ENCODE measurements at regions not wholly inside any gene's neighbourhood (a gene's known extent, or its start where the extent isn't known, plus 50 kb on each side); places are given as distances from the start of the nearest gene placed in this dataset.

DNA sequence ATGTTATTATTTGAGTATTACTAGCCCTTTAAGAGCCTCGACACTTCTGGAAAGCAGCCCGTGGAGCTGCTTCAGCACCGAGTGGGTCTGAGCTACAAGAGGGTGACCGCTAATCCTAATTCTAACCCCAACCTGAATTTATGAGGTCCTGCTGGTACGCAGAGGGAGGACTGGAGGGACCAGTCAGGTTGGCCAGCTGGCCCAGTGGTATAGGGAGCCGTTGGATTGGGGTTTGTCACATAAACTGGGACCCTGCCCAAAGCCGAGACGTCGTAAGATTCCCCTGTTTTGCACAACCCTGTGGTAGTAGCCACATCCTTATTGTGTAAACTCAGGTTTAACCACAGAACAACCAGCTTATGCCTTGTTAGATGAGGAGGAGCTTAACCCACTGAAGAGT, 60.8 kb upstream of the F3 start:
- H3K4me3 ChIP-seq (ENCODE audit: low read depth, low read length, poor library complexity, severe bottlenecking), result no peak overlapping the region
- intact Hi-C loops (cut with micrococcal nuclease; ENCODE audit: unreplicated experiment), result no loop called here
- no TSS peak for BruUV-seq (replicated peaks)
- POLR2A ChIA-PET (ENCODE audit: low non-redundant PET), result no interaction called here
- CTCF ChIA-PET, result no interaction called here
- no peak overlapping the region for H3K27ac ChIP-seq (ENCODE audit: low read depth, low read length, poor library complexity, severe bottlenecking)
- no peaks in the 10 kb centered on the region for H3K27me3 ChIP-seq (replicated peaks; ENCODE audit: insufficient read depth, low read depth, low read length, poor library complexity)
- TF ChIP-seq EZH2 (IDR thresholded peaks at IDR 0.05; ENCODE audit: borderline replicate concordance, low read depth, low read length, poor library complexity, severe bottlenecking), result no peak
- TF ChIP-seq, protein P1, sequence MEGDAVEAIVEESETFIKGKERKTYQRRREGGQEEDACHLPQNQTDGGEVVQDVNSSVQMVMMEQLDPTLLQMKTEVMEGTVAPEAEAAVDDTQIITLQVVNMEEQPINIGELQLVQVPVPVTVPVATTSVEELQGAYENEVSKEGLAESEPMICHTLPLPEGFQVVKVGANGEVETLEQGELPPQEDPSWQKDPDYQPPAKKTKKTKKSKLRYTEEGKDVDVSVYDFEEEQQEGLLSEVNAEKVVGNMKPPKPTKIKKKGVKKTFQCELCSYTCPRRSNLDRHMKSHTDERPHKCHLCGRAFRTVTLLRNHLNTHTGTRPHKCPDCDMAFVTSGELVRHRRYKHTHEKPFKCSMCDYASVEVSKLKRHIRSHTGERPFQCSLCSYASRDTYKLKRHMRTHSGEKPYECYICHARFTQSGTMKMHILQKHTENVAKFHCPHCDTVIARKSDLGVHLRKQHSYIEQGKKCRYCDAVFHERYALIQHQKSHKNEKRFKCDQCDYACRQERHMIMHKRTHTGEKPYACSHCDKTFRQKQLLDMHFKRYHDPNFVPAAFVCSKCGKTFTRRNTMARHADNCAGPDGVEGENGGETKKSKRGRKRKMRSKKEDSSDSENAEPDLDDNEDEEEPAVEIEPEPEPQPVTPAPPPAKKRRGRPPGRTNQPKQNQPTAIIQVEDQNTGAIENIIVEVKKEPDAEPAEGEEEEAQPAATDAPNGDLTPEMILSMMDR (conservative IDR thresholded peaks at IDR 0.05; ENCODE audit: low read depth, low read length), result no peak
- no peaks in the 10 kb centered on the region for H3K36me3 ChIP-seq (ENCODE audit: insufficient read depth, low read length, poor library complexity, severe bottlenecking)
- no peak for DNase-seq (ENCODE audit: low spot score)
- no peaks in the 10 kb centered on the region for H3K9me3 ChIP-seq (ENCODE audit: low read depth, low read length, poor library complexity, severe bottlenecking)
- peaks cover 9% of the 10 kb centered on the region for H3K4me1 ChIP-seq (ENCODE audit: insufficient read depth, low read length, poor library complexity, severe bottlenecking)

- POLR2A ChIA-PET (ENCODE audit: low non-redundant PET), result no interaction called here
- CTCF ChIA-PET, result no interaction called here
- Histone ChIP-seq H3K9me3 (ENCODE audit: low read depth, low read length, poor library complexity, severe bottlenecking) (no peaks in the 10 kb centered on the region), H3K36me3 (ENCODE audit: insufficient read depth, low read length, poor library complexity, severe bottlenecking) (no peaks in the 10 kb centered on the region), H3K4me3 (ENCODE audit: low read depth, low read length, poor library complexity, severe bottlenecking) (no peak overlapping the region), H3K27ac (ENCODE audit: low read depth, low read length, poor library complexity, severe bottlenecking) (no peak overlapping the region), H3K4me1 (ENCODE audit: insufficient read depth, low read length, poor library complexity, severe bottlenecking) (no peaks in the 10 kb centered on the region), H3K27me3 (replicated peaks; ENCODE audit: insufficient read depth, low read depth, low read length, poor library complexity) (no peaks in the 10 kb centered on the region)
- DNase-seq (ENCODE audit: low spot score), result no peak
- intact Hi-C loops (cut with micrococcal nuclease; ENCODE audit: unreplicated experiment), result no loop called here
- TF ChIP-seq EZH2 (IDR thresholded peaks at IDR 0.05; ENCODE audit: borderline replicate concordance, low read depth, low read length, poor library complexity, severe bottlenecking), result no peak
- TF ChIP-seq, protein P1 (conservative IDR thresholded peaks at IDR 0.05; ENCODE audit: low read depth, low read length), result no peak
- BruUV-seq (replicated peaks), result no TSS peak
Observed at GRCh38 chr1:94600556-94600955, 59.0 kb upstream of the F3 start.

DNA sequence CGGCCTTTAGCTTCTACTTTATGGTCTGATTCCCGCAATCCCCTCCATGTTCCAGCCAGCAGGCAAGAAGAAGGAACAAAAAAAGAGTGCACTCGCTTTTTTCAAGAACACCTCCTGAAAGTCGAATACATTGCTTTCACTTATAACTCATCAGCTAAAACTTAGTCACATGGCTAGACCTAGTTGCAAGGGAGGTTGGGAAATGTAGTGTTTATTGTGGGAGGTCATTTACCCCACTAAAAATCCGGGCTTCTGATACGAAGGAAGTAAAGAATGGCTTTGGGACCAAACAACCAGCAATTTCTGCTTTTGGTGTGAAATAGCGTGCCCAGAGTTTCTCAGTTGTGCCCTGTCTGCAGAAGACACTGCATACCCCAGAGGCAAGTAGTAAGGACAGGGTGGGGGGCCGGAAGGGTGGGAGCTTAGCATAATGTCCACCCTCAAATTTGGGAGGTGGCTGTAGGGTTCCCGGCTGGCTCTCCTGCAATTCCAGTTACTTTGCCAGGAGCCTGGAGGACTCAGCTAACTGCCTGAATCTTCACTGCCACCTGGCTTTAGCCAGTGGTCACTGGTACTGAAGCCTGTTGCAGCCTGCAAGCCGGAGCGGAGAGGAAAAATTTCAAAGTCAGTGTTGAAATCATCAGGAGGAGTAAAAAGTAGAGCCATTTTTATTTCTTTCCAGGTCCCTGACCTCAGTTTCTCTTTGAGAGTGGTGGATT, 57.7 kb upstream of the F3 start:
- DNase-seq (ENCODE audit: low spot score), result no peak
- H3K4me1 ChIP-seq (ENCODE audit: insufficient read depth, low read length, poor library complexity, severe bottlenecking), result no peaks in the 10 kb centered on the region
- no peak for TF ChIP-seq EZH2 (IDR thresholded peaks at IDR 0.05; ENCODE audit: borderline replicate concordance, low read depth, low read length, poor library complexity, severe bottlenecking)
- TF ChIP-seq, protein P1 (conservative IDR thresholded peaks at IDR 0.05; ENCODE audit: low read depth, low read length), result no peak
- H3K4me3 ChIP-seq (ENCODE audit: low read depth, low read length, poor library complexity, severe bottlenecking), result no peak overlapping the region
- BruUV-seq (replicated peaks), result no TSS peak
- H3K36me3 ChIP-seq (ENCODE audit: insufficient read depth, low read length, poor library complexity, severe bottlenecking), result no peaks in the 10 kb centered on the region
- no peaks in the 10 kb centered on the region for H3K9me3 ChIP-seq (ENCODE audit: low read depth, low read length, poor library complexity, severe bottlenecking)
- ChIA-PET CTCF (no interaction called here), POLR2A (ENCODE audit: low non-redundant PET) (no interaction called here)
- intact Hi-C loops (cut with micrococcal nuclease; ENCODE audit: unreplicated experiment), result no loop called here
- H3K27me3 ChIP-seq (replicated peaks; ENCODE audit: insufficient read depth, low read depth, low read length, poor library complexity), result no peaks in the 10 kb centered on the region
- H3K27ac ChIP-seq (ENCODE audit: low read depth, low read length, poor library complexity, severe bottlenecking), result no peak overlapping the region

Data from A673 (cell line).